Lung (tissue), 11 donors: ENCODE measurements at regions not wholly inside any gene's neighbourhood (a gene's known extent, or its start where the extent isn't known, plus 50 kb on each side); places are given as distances from the start of the nearest gene placed in this dataset.

ENCODE experiments used
- ATAC-seq: fragments of 200-7000 bp; cut with Tn5 transposase; one replicate; pipeline ENCODE4 v1.9.1; 2020; ENCODE audit warnings: moderate number of reproducible peaks; ENCODE audit not compliant: insufficient read depth, low FRiP score
- DNase-seq, 3 donors: peaks; one replicate each; pipeline ENCODE4 v3.0.0-alpha.2; 2013 to 2017
- H3K27ac ChIP-seq, 2 donors: one replicate each; pipeline ENCODE4 v1.5.1; 2013; ENCODE audit warnings: mild to moderate bottlenecking in 2 of 2, moderate library complexity in 2 of 2, control low read depth in 1 of 2, inconsistent platforms in 1 of 2, low read depth in 1 of 2, low read length in 1 of 2
- H3K27me3 ChIP-seq, 3 donors: one replicate each; pipeline ENCODE4 v1.5.1; 2013; ENCODE audit warnings: low read length in 2 of 3; ENCODE audit not compliant: control insufficient read depth in 3 of 3, insufficient read depth in 3 of 3
- H3K36me3 ChIP-seq, 4 donors: one replicate each; pipeline ENCODE4 v1.5.1; 2013; ENCODE audit warnings: low read length in 4 of 4, mild to moderate bottlenecking in 1 of 4, moderate library complexity in 1 of 4; ENCODE audit not compliant: control insufficient read depth in 4 of 4, insufficient read depth in 4 of 4
- H3K4me1 ChIP-seq, 5 donors: one replicate each; pipeline ENCODE4 v1.5.1; 2013; ENCODE audit warnings: low read length in 5 of 5, mild to moderate bottlenecking in 2 of 5, moderate library complexity in 1 of 5; ENCODE audit not compliant: control insufficient read depth in 5 of 5, insufficient read depth in 5 of 5
- H3K4me3 ChIP-seq: one replicate; pipeline ENCODE4 v1.5.1; 2013; ENCODE audit warnings: mild to moderate bottlenecking, control low read depth, moderate library complexity
- H3K9ac ChIP-seq, 2 donors: one replicate each; pipeline ENCODE4 v1.5.1; 2013; ENCODE audit warnings: low read length in 2 of 2, control low read depth in 1 of 2; ENCODE audit not compliant: insufficient read depth in 1 of 2
- H3K9me3 ChIP-seq, 4 donors: one replicate each; pipeline ENCODE4 v1.5.1; 2013; ENCODE audit warnings: low read length in 3 of 4, mild to moderate bottlenecking in 1 of 4, moderate library complexity in 1 of 4; ENCODE audit not compliant: control insufficient read depth in 4 of 4, insufficient read depth in 3 of 4
- CTCF ChIP-seq: IDR thresholded peaks from 2 replicates; pipeline ENCODE4 v1.5.1; 2012; ENCODE audit warnings: mild to moderate bottlenecking; ENCODE audit errors: control extremely low read depth, extremely low read depth
- whole genome bisulfite sequencing, 2 donors: extraction: QIAGEN DNeasy Blood & Tissue Kit; methylation state at CpG; one replicate each; pipeline ENCODE4 v1.1.7; 2013; 5-methylcytosine and 5-hydroxymethylcytosine counted together
- donor health status: control.
- donor health status: control.
- donor health status: Bipolar disorder and iron deficiency.
- donor health status: healthy.
- donor health status: DM: yes; HTN: yes; CAD: no.

DNA sequence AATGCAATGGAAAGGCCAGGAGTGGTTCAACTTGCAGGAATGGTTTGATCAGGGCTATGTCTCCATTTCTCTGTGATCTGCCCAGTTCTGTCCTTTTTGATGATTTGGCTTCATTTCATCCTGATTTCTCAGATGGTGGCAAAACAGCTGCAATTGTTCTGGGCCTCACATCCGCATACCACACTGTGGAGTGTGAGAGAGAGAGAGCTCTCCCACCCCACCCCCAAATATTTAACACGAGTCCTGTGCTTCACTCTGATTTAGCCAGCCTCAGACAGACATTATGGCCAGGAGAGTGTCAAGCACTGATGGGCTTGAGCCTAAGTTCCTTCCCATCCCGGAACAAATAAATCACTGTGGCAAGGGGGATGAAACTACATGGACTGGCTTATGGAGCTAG lies 284.6 kb downstream of the CDC5L start:
- WGBS, 2 donors, result 78 to 88% methylated on average over 3 of the region's 3 CpGs
- DNase-seq (no peak), ATAC-seq (no peak)
- H3K4me3 ChIP-seq, result no peak overlapping the region
- H3K27ac ChIP-seq, result no peak overlapping the region
- H3K27me3 ChIP-seq, result no peaks in the 10 kb centered on the region
- no peak for TF ChIP-seq CTCF
- H3K4me1 ChIP-seq, result peaks cover 0 to 11% (median 0%) of the 10 kb centered on the region in 5 donors
- H3K36me3 ChIP-seq, result no peaks in the 10 kb centered on the region
- H3K9ac ChIP-seq, result no peak overlapping the region
- H3K9me3 ChIP-seq, result no peaks in the 10 kb centered on the region

- H3K4me1 ChIP-seq, result peaks cover 0 to 9% (median 0%) of the 10 kb centered on the region in 5 donors
- H3K36me3 ChIP-seq, result no peaks in the 10 kb centered on the region
- no peak for TF ChIP-seq CTCF
- H3K9ac ChIP-seq, result no peak overlapping the region
- no peak overlapping the region for H3K27ac ChIP-seq
- no peaks in the 10 kb centered on the region for H3K9me3 ChIP-seq
- no peak for DNase-seq
- no peak overlapping the region for H3K4me3 ChIP-seq
- WGBS, 2 donors, result 84 to 86% methylated on average over 4 of the region's 4 CpGs
- no peak for ATAC-seq
- no peaks in the 10 kb centered on the region for H3K27me3 ChIP-seq
Observed at GRCh38 chr6:44672841-44673240, 285.3 kb downstream of the CDC5L start.

GRCh38 chr6:44674226-44675155 lies 287.0 kb downstream of the CDC5L start:
- no peak for TF ChIP-seq CTCF
- Histone ChIP-seq H3K4me1 (no peaks in the 10 kb centered on the region), H3K27me3 (no peaks in the 10 kb centered on the region), H3K9me3 (no peaks in the 10 kb centered on the region), H3K4me3 (no peak overlapping the region), H3K9ac (no peak overlapping the region), H3K27ac (no peak overlapping the region), H3K36me3 (no peaks in the 10 kb centered on the region)
- WGBS, 2 donors, result 62 to 75% methylated on average over 11 of the region's 11 CpGs
- DNase-seq, result no peak
- no peak for ATAC-seq
